IMR-90 (cell line): ENCODE measurements at regions not wholly inside any gene's neighbourhood (a gene's known extent, or its start where the extent isn't known, plus 50 kb on each side); places are given as distances from the start of the nearest gene placed in this dataset.

ENCODE experiments used
- CEBPB ChIP-seq: IDR thresholded peaks from 2 replicates; pipeline ENCODE4 v1.6.1; 2012; ENCODE audit warnings: low read depth, low read length, improper control_type of control experiment
- CTCF ChIP-seq: conservative IDR thresholded peaks from 2 replicates; pipeline ENCODE4 v1.5.1; 2012; ENCODE audit warnings: mild to moderate bottlenecking, low read depth, low read length, improper control_type of control experiment
- FOS ChIP-seq: fragments of 150-350 bp; IDR thresholded peaks from 2 replicates; pipeline ENCODE4 v1.6.1; 2016; ENCODE audit warnings: low read depth, low read length
- MAFK ChIP-seq: IDR thresholded peaks from 2 replicates; pipeline ENCODE4 v1.6.1; 2012; ENCODE audit warnings: low read depth, low read length, improper control_type of control experiment
- MAZ ChIP-seq: IDR thresholded peaks from 2 replicates; pipeline ENCODE4 v1.6.1; 2012; ENCODE audit warnings: low read depth, mild to moderate bottlenecking, low read length, improper control_type of control experiment, moderate library complexity, borderline replicate concordance
- MXI1 ChIP-seq: IDR thresholded peaks from 2 replicates; pipeline ENCODE4 v1.6.1; 2012; ENCODE audit warnings: low read depth, mild to moderate bottlenecking, low read length, moderate library complexity, borderline replicate concordance
- NFE2L2 ChIP-seq: fragments of 150-350 bp; IDR thresholded peaks from 2 replicates; pipeline ENCODE4 v1.6.1; 2016; ENCODE audit warnings: low read depth, mild to moderate bottlenecking, low read length
- POLR2A ChIP-seq: IDR thresholded peaks from 2 replicates; pipeline ENCODE4 v1.6.1; 2012; ENCODE audit warnings: mild to moderate bottlenecking, low read depth, low read length
- RAD21 ChIP-seq: IDR thresholded peaks from 2 replicates; pipeline ENCODE4 v1.6.1; 2012; ENCODE audit warnings: low read length, improper control_type of control experiment
- RFX5 ChIP-seq: IDR thresholded peaks from 2 replicates; pipeline ENCODE4 v1.8.0; 2012; ENCODE audit warnings: low read depth, mild to moderate bottlenecking, low read length, moderate library complexity
- SMC3 ChIP-seq: fragments of 150-350 bp; IDR thresholded peaks from 2 replicates; pipeline ENCODE4 v1.6.1; 2016; ENCODE audit warnings: low read depth, mild to moderate bottlenecking, antibody characterized with exemption, low read length, moderate library complexity

- no peak for TF ChIP-seq POLR2A
- TF ChIP-seq CTCF = no peak
- TF ChIP-seq FOS = no peak
- TF ChIP-seq RAD21 = no peak
- no peak for TF ChIP-seq MAFK
- no peak for TF ChIP-seq CEBPB
- TF ChIP-seq RFX5 = no peak
- no peak for TF ChIP-seq MXI1
- no peak for TF ChIP-seq SMC3
- no peak for TF ChIP-seq MAZ
- no peak for TF ChIP-seq NFE2L2
These were observed 94.4 kb upstream of the FGGY start for GRCh38 chr1:59202455-59202854.
